ENCODE measurements at regions not wholly inside any gene's neighbourhood (a gene's known extent, or its start where the extent isn't known, plus 50 kb on each side); places are given as distances from the start of the nearest gene placed in this dataset.

DNA sequence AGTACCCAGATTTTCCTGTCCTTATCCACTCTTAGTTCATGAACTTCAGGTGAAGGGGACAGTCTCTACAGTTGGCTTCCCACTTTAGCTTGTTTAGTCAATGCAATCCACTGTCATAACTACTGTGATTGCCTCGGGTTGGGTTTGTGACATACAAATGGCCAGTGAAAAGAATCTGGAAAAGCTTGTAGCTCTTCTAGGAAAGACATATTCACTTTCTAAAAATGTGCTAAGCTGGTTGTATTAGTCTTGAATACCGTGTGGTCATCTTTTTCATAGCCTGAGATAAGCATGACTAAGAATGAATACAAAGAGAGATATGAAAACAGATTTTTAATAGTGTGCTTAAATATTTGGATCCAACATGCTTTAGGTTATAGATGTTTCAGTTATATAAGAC is 1443.5 kb upstream of the IGFBP7 start:
- Histone ChIP-seq H3K4me3 (ENCODE audit: low read depth, low read length) (no peak overlapping the region), H3K27me3 (ENCODE audit: control insufficient read depth, insufficient read depth, low read length) (no peaks in the 10 kb centered on the region), H3K36me3 (ENCODE audit: control insufficient read depth, insufficient read depth, low read length) (no peaks in the 10 kb centered on the region)
- no peak for FAIRE-seq
- DNase-seq (ENCODE audit: low read depth) = peak; percentile 4
- TF ChIP-seq, protein P1, sequence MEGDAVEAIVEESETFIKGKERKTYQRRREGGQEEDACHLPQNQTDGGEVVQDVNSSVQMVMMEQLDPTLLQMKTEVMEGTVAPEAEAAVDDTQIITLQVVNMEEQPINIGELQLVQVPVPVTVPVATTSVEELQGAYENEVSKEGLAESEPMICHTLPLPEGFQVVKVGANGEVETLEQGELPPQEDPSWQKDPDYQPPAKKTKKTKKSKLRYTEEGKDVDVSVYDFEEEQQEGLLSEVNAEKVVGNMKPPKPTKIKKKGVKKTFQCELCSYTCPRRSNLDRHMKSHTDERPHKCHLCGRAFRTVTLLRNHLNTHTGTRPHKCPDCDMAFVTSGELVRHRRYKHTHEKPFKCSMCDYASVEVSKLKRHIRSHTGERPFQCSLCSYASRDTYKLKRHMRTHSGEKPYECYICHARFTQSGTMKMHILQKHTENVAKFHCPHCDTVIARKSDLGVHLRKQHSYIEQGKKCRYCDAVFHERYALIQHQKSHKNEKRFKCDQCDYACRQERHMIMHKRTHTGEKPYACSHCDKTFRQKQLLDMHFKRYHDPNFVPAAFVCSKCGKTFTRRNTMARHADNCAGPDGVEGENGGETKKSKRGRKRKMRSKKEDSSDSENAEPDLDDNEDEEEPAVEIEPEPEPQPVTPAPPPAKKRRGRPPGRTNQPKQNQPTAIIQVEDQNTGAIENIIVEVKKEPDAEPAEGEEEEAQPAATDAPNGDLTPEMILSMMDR (IDR thresholded peaks at IDR 0.05; ENCODE audit: insufficient read depth, low read length, severe bottlenecking) = no peak

DNA sequence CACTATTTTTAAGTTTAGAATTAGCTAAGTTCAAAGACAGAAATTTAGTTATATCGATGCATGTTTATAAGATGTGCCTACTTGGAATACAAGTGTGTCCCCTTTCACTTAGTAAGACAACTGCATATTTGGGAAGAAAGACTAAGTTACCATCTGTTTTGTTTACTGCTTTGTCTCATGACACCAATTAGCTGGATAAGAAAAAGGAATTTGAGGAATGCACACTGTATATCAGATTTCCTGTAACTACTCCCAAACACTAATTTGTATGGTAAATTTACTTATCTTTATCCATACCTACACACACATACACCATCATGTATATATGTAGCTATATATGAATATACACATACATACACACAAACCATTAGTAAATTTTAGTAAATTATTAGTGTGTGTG is 1442.8 kb upstream of the IGFBP7 start:
- FAIRE-seq (no peak), DNase-seq (ENCODE audit: low read depth) (no peak)
- Histone ChIP-seq H3K36me3 (ENCODE audit: control insufficient read depth, insufficient read depth, low read length) (no peaks in the 10 kb centered on the region), H3K4me3 (ENCODE audit: low read depth, low read length) (no peak overlapping the region), H3K27me3 (ENCODE audit: control insufficient read depth, insufficient read depth, low read length) (no peaks in the 10 kb centered on the region)
- TF ChIP-seq, protein P1 (IDR thresholded peaks at IDR 0.05; ENCODE audit: insufficient read depth, low read length, severe bottlenecking) = no peak

DNA sequence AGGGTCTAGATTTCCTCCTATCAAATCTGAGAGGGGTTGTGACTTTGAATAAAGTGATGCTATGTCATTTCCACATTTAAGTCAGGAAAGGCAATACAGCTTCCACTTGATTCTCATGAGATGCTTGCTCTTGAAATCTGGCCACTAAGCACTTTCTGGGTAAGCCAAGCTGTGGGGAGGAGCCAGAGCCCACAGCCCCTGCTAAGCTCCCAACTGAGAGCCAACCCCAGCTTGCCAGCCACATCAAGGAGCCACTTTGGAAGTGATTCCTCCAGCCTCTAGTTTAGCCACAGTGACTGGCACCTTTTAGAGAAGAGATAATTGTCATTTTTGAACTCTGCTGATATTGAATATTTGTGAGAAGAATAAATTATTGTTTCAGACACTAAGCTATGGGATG is 1441.5 kb upstream of the IGFBP7 start:
- DNase-seq (ENCODE audit: low read depth) (no peak), FAIRE-seq (no peak)
- TF ChIP-seq, protein P1 (IDR thresholded peaks at IDR 0.05; ENCODE audit: insufficient read depth, low read length, severe bottlenecking) = no peak
- H3K27me3 ChIP-seq (ENCODE audit: control insufficient read depth, insufficient read depth, low read length) = no peaks in the 10 kb centered on the region
- H3K36me3 ChIP-seq (ENCODE audit: control insufficient read depth, insufficient read depth, low read length) = no peaks in the 10 kb centered on the region
- no peak overlapping the region for H3K4me3 ChIP-seq (ENCODE audit: low read depth, low read length)

DNA sequence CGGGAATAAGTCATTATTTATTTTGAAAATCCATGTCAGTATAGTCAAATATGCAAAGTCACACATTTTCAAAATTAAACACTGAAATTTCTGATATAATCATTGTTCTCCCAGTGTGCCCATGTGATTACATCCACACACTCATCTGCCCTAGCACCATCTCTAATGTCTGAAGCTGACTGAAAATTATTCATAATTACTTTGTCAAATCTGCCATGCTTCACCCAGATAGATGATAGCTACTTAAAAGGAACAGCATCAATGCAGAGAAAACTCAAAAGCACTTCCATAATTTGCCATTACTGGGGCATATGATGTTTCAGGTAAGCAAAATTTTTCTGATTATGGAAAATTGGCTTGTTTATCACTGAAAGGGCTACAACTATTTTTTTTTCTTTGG is 1433.3 kb upstream of the IGFBP7 start:
- no peak overlapping the region for H3K4me3 ChIP-seq (ENCODE audit: low read depth, low read length)
- TF ChIP-seq, protein P1 (IDR thresholded peaks at IDR 0.05; ENCODE audit: insufficient read depth, low read length, severe bottlenecking) = no peak

DNA sequence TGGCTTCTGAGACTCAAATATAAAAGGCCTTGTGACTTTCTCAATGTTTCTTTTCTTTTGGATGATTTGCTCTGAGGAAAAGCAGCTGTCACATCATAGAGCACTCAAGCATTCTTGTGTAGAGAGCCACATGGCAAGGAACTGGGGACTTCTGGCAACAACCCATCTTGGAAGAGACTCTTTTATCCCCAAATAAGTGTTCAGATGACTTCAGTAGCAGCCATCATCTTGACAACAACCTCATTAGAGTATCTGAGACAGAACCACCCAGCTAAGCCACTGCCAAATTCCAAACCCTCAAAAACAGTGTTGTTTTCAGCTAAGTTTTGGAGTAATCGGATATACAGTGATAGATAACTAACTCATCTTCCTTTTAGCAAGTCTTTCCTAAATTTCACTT is 1431.7 kb upstream of the IGFBP7 start:
- TF ChIP-seq, protein P1 (IDR thresholded peaks at IDR 0.05; ENCODE audit: insufficient read depth, low read length, severe bottlenecking) = no peak
- FAIRE-seq = no peak
- H3K4me3 ChIP-seq (ENCODE audit: low read depth, low read length) = no peak overlapping the region
- no peaks in the 10 kb centered on the region for H3K36me3 ChIP-seq (ENCODE audit: control insufficient read depth, insufficient read depth, low read length)
- no peaks in the 10 kb centered on the region for H3K27me3 ChIP-seq (ENCODE audit: control insufficient read depth, insufficient read depth, low read length)
- no peak for DNase-seq (ENCODE audit: low read depth)

More for the DNA sequence above, 1433.3 kb upstream of the IGFBP7 start:
- FAIRE-seq (no peak), DNase-seq (ENCODE audit: low read depth) (no peak)
- H3K36me3 ChIP-seq (ENCODE audit: control insufficient read depth, insufficient read depth, low read length) = no peaks in the 10 kb centered on the region
- no peaks in the 10 kb centered on the region for H3K27me3 ChIP-seq (ENCODE audit: control insufficient read depth, insufficient read depth, low read length)

DNA sequence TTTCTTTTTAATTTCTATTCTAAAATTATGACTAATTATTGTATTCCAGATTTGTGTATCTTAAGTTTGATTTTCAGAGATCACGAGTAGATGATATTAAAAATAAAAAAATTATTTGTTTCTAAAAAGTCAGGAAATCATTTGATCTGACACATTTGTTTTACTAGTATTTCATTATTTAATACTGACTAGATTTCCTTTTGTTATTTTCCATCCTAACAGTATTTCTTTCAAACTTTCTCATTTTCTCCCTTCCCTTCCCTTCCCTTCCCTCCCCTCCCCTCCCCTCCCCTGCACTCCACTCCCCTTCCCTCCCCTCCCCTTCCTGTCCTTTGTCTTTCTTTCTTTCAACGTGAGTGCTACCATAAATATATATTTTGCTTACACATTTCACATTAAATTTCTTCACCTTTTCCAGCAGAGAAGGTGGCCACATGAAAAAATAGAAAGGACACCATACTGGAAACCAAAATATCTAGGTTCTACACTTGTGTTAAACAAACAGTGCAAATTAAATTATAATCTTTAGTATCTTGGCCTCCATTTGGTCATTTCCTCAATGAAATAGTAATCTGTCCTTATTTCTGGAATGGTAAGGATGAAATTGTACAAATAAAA is 1412.7 kb upstream of the IGFBP7 start:
- H3K36me3 ChIP-seq (ENCODE audit: control insufficient read depth, insufficient read depth, low read length) = no peaks in the 10 kb centered on the region
- DNase-seq (ENCODE audit: low read depth) (no peak), FAIRE-seq (no peak)
- H3K27me3 ChIP-seq (ENCODE audit: control insufficient read depth, insufficient read depth, low read length) = no peaks in the 10 kb centered on the region
- H3K4me3 ChIP-seq (ENCODE audit: low read depth, low read length) = no peak overlapping the region
- TF ChIP-seq, protein P1 (IDR thresholded peaks at IDR 0.05; ENCODE audit: insufficient read depth, low read length, severe bottlenecking) = no peak
